Natural killer cell (primary cell): ENCODE measurements at regions not wholly inside any gene's neighbourhood (a gene's known extent, or its start where the extent isn't known, plus 50 kb on each side); places are given as distances from the start of the nearest gene placed in this dataset.
A peak's percentile ranks its signal among the peaks of the same experiment; 100 is the strongest.

Source experiments
- ATAC-seq, 3 donors: fragments of 150-1000 bp in 2 of 3; fragments of 200-7000 bp in 1 of 3; cut with Tn5 transposase; 1 replicate in 1 of 3; 2 replicates in 2 of 3; pipeline ENCODE4 v1.10.0; 2021; ENCODE audit warnings: mild to moderate bottlenecking in 2 of 3, moderate library complexity in 2 of 3
- DNase-seq, 2 donors: peaks; one replicate each; pipeline versions ENCODE4 v3.0.0 to v3.0.0-alpha.2; 2013 to 2021; ENCODE audit warnings: mixed read lengths in 1 of 2
- H3K27ac ChIP-seq: one replicate; pipeline ENCODE4 v1.5.1; 2013; ENCODE audit warnings: mild to moderate bottlenecking, low read length
- H3K27me3 ChIP-seq: one replicate; pipeline ENCODE4 v1.6.1; 2013; ENCODE audit warnings: low read length; ENCODE audit not compliant: control insufficient read depth, insufficient read depth
- H3K36me3 ChIP-seq: one replicate; pipeline ENCODE4 v1.6.1; 2013; ENCODE audit warnings: low read length; ENCODE audit not compliant: control insufficient read depth, insufficient read depth
- H3K4me1 ChIP-seq: one replicate; pipeline ENCODE4 v1.6.1; 2013; ENCODE audit warnings: low read length; ENCODE audit not compliant: control insufficient read depth, insufficient read depth
- H3K4me3 ChIP-seq: one replicate; pipeline ENCODE4 v1.5.1; 2013; ENCODE audit warnings: low read length
- H3K9me3 ChIP-seq: one replicate; pipeline ENCODE4 v1.6.1; 2013; ENCODE audit warnings: low read length; ENCODE audit not compliant: control insufficient read depth, insufficient read depth
- H3K27ac Mint-ChIP-seq, 2 donors: one replicate each; pipeline ENCODE4 v1.8.0; 2022; ENCODE audit warnings: mild to moderate bottlenecking in 2 of 2, mixed read lengths in 2 of 2, moderate library complexity in 1 of 2
- H3K27me3 Mint-ChIP-seq, 2 donors: one replicate each; pipeline ENCODE4 v1.8.0; 2022; ENCODE audit warnings: low read depth in 2 of 2, mixed read lengths in 2 of 2
- H3K36me3 Mint-ChIP-seq: one replicate; pipeline ENCODE4 v1.8.0; 2022; ENCODE audit warnings: mixed read lengths
- H3K4me1 Mint-ChIP-seq, 2 donors: one replicate each; pipeline ENCODE4 v1.8.0; 2022; ENCODE audit warnings: mixed read lengths in 2 of 2
- H3K4me3 Mint-ChIP-seq: one replicate; pipeline ENCODE4 v1.8.0; 2022; ENCODE audit warnings: mild to moderate bottlenecking, moderate library complexity, mixed read lengths
- H3K9me3 Mint-ChIP-seq, 2 donors: one replicate each; pipeline ENCODE4 v1.8.0; 2022; ENCODE audit warnings: mixed read lengths in 2 of 2
- CTCF ChIP-seq: fragments of 200-600 bp; IDR thresholded peaks from one replicate; pipeline ENCODE4 v1.8.0; 2022; ENCODE audit warnings: antibody characterized with exemption
- WGBS: methylation state at CpG from one replicate; pipeline ENCODE4 v1.1.7; 2013; ENCODE audit warnings: missing lambda C conversion rate; ENCODE audit not compliant: insufficient coverage; 5-methylcytosine and 5-hydroxymethylcytosine counted together
- intact Hi-C: fragments of 100-400 bp; cut with micrococcal nuclease; formaldehyde crosslinking; loops from one replicate; pipeline ENCODE4 v1.14.2; 2022

GRCh38 chr4:151998723-151999122 is 237.9 kb upstream of the GATB start:
- no peaks in the 10 kb centered on the region for H3K36me3 Mint-ChIP-seq
- Histone ChIP-seq H3K27ac (no peak overlapping the region), H3K27me3 (no peaks in the 10 kb centered on the region), H3K4me1 (peaks cover 6% of the 10 kb centered on the region), H3K9me3 (no peaks in the 10 kb centered on the region), H3K4me3 (no peak overlapping the region), H3K36me3 (no peaks in the 10 kb centered on the region)
- peaks cover 5 to 6% of the 10 kb centered on the region in 2 donors for H3K4me1 Mint-ChIP-seq
- no peak overlapping the region for H3K27ac Mint-ChIP-seq
- DNase-seq (no peak), ATAC-seq (no peak)
- no peaks in the 10 kb centered on the region for H3K9me3 Mint-ChIP-seq
- intact Hi-C loops: no loop called here
- H3K27me3 Mint-ChIP-seq: peaks cover 2 to 12% of the 10 kb centered on the region in 2 donors
- TF ChIP-seq CTCF: no peak
- H3K4me3 Mint-ChIP-seq: no peak overlapping the region
- 90% methylated on average over 9 of the region's 9 CpGs for WGBS

- no peak overlapping the region for H3K27ac Mint-ChIP-seq
- H3K9me3 Mint-ChIP-seq: no peaks in the 10 kb centered on the region
- Histone ChIP-seq H3K27me3 (no peaks in the 10 kb centered on the region), H3K9me3 (no peaks in the 10 kb centered on the region), H3K27ac (no peak overlapping the region), H3K4me3 (no peak overlapping the region), H3K4me1 (peaks cover 17% of the 10 kb centered on the region), H3K36me3 (no peaks in the 10 kb centered on the region)
- H3K36me3 Mint-ChIP-seq: no peaks in the 10 kb centered on the region
- TF ChIP-seq CTCF: no peak
- DNase-seq (no peak), ATAC-seq (no peak)
- H3K4me1 Mint-ChIP-seq: peaks cover 18% of the 10 kb centered on the region in 2 donors
- H3K27me3 Mint-ChIP-seq: no peaks in the 10 kb centered on the region
- intact Hi-C loops: no loop called here
- no peak overlapping the region for H3K4me3 Mint-ChIP-seq
- 87% methylated on average over 2 of the region's 2 CpGs for WGBS
These were observed 236.7 kb upstream of the GATB start for GRCh38 chr4:151997461-151997860.

GRCh38 chr4:151994429-151994828 is 233.6 kb upstream of the GATB start:
- no peaks in the 10 kb centered on the region for H3K36me3 ChIP-seq
- Mint-ChIP-seq H3K4me1 (peaks cover 37 to 39% of the 10 kb centered on the region in 2 donors), H3K27ac (no peak overlapping the region), H3K9me3 (no peaks in the 10 kb centered on the region), H3K36me3 (no peaks in the 10 kb centered on the region), H3K4me3 (no peak overlapping the region), H3K27me3 (no peaks in the 10 kb centered on the region)
- H3K27me3 ChIP-seq: no peaks in the 10 kb centered on the region
- ATAC-seq: no peak
- TF ChIP-seq CTCF: no peak
- peaks cover 33% of the 10 kb centered on the region for H3K4me1 ChIP-seq
- no peak overlapping the region for H3K4me3 ChIP-seq
- H3K9me3 ChIP-seq: no peaks in the 10 kb centered on the region
- DNase-seq: no peak
- intact Hi-C loops: no loop called here
- WGBS: 100% methylated on average over 3 of the region's 3 CpGs
- no peak overlapping the region for H3K27ac ChIP-seq

- TF ChIP-seq CTCF: no peak
- 57% methylated on average over 8 of the region's 8 CpGs for WGBS
- Histone ChIP-seq H3K36me3 (no peaks in the 10 kb centered on the region), H3K27ac (no peak overlapping the region), H3K4me3 (no peak overlapping the region), H3K4me1 (peaks cover 33% of the 10 kb centered on the region), H3K27me3 (no peaks in the 10 kb centered on the region), H3K9me3 (no peaks in the 10 kb centered on the region)
- Mint-ChIP-seq H3K27me3 (no peaks in the 10 kb centered on the region), H3K27ac (peak overlapping the region in 1 of 2 donors; percentile 31), H3K4me3 (no peak overlapping the region), H3K36me3 (no peaks in the 10 kb centered on the region), H3K9me3 (no peaks in the 10 kb centered on the region), H3K4me1 (peaks cover 37 to 39% of the 10 kb centered on the region in 2 donors)
- ATAC-seq: no peak
- DNase-seq: peak in 1 of 2 donors; percentile 42
- intact Hi-C loops: no loop called here
These were observed 232.7 kb upstream of the GATB start for GRCh38 chr4:151993521-151993920.
